ENCODE measurements at regions not wholly inside any gene's neighbourhood (a gene's known extent, or its start where the extent isn't known, plus 50 kb on each side); places are given as distances from the start of the nearest gene placed in this dataset.

DNA sequence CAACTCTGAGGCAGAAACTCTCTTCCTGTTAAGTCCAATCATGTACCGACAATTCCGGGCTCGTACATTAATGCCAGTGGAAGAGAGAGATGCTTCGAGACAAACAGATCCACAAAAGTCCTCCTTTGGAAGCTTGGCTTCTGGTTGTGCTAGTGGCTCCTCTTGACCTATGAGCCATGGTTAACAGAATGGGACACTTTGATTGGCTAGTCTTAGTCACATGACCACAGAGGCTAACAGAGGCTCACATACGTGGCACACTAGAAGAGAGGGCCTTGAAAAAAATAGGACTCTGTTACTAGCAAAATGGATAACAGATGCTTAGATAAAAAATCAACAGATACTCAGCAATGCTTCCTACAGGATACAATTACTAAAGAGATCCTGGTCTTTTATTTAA is 1211.9 kb upstream of the GYPC start:
- TF ChIP-seq POLR2AphosphoS5 (IDR thresholded peaks at IDR 0.05) (no peak), CTCF (IDR thresholded peaks at IDR 0.05) (no peak), POLR2A (IDR thresholded peaks at IDR 0.05) (no peak)
